Smooth muscle cell (in vitro differentiated cells): ENCODE measurements at regions not wholly inside any gene's neighbourhood (a gene's known extent, or its start where the extent isn't known, plus 50 kb on each side); places are given as distances from the start of the nearest gene placed in this dataset.

Source experiments
- DNase-seq: peaks from one replicate; lab custom pipeline; 2025; ENCODE audit not compliant: unreplicated experiment; lab: John Stamatoyannopoulos, UW
- H2AFZ ChIP-seq: fragments of 200-600 bp; sonication (generic); 2 replicates; pipeline ENCODE4 v1.6.0; 2016; ENCODE audit warnings: antibody characterized with exemption, low read depth, mild to moderate bottlenecking
- H3F3A ChIP-seq: fragments of 200-600 bp; sonication (generic); 2 replicates; pipeline ENCODE4 v1.6.0; 2017; ENCODE audit warnings: antibody characterized with exemption, low read depth
- H3K27ac ChIP-seq: fragments of 200-600 bp; sonication (generic); 2 replicates; pipeline ENCODE4 v1.5.1; 2016; ENCODE audit warnings: low read depth, mild to moderate bottlenecking
- H3K27me3 ChIP-seq: fragments of 200-600 bp; sonication (generic); 2 replicates; pipeline ENCODE4 v1.6.1; 2016; ENCODE audit warnings: low read depth, mild to moderate bottlenecking
- H3K36me3 ChIP-seq: fragments of 200-600 bp; sonication (generic); 2 replicates; pipeline ENCODE4 v1.5.1; 2016; ENCODE audit warnings: low read depth
- H3K4me1 ChIP-seq: fragments of 200-600 bp; sonication (generic); 2 replicates; pipeline ENCODE4 v1.5.1; 2016; ENCODE audit warnings: low read depth
- H3K4me2 ChIP-seq: fragments of 200-600 bp; sonication (generic); 2 replicates; pipeline ENCODE4 v1.6.0; 2016; ENCODE audit warnings: mild to moderate bottlenecking
- H3K4me3 ChIP-seq: fragments of 200-600 bp; sonication (generic); 2 replicates; pipeline ENCODE4 v1.5.1; 2016; ENCODE audit warnings: mild to moderate bottlenecking
- H3K79me2 ChIP-seq: fragments of 200-600 bp; sonication (generic); 2 replicates; pipeline ENCODE4 v1.6.0; 2016; ENCODE audit warnings: low read depth, mild to moderate bottlenecking
- H3K9ac ChIP-seq: fragments of 200-600 bp; sonication (generic); 2 replicates; pipeline ENCODE4 v1.6.0; 2016; ENCODE audit warnings: low read depth
- H3K9me3 ChIP-seq: fragments of 200-600 bp; sonication (generic); replicated peaks from 2 replicates; pipeline ENCODE4 v1.5.1; 2016; ENCODE audit warnings: low read depth
- H4K20me1 ChIP-seq: fragments of 200-600 bp; sonication (generic); 2 replicates; pipeline ENCODE4 v1.6.0; 2016; ENCODE audit warnings: low read depth
- CTCF ChIP-seq: fragments of 200-600 bp; sonication (generic); IDR thresholded peaks from 2 replicates; pipeline ENCODE4 v1.5.1; 2017; ENCODE audit warnings: borderline replicate concordance, mild to moderate bottlenecking, antibody characterized with exemption; ENCODE audit not compliant: insufficient read depth, poor library complexity, severe bottlenecking
- WGBS: methylation state at CpG from one replicate; pipeline ENCODE4 v1.1.7; 2016; ENCODE audit warnings: low lambda C conversion rate; 5-methylcytosine and 5-hydroxymethylcytosine counted together

GRCh38 chrX:139211568-139212182, 318.9 kb upstream of the F9 start:
- Histone ChIP-seq H3K27me3 (peaks cover 10% of the 10 kb centered on the region), H3K27ac (no peak overlapping the region), H3K79me2 (no peaks in the 10 kb centered on the region), H3K36me3 (no peaks in the 10 kb centered on the region), H3K4me3 (no peak overlapping the region), H3K9me3 (no peaks in the 10 kb centered on the region), H2AFZ (no peak overlapping the region), H3K4me2 (no peak overlapping the region), H3K4me1 (no peaks in the 10 kb centered on the region), H3K9ac (no peak overlapping the region), H4K20me1 (no peaks in the 10 kb centered on the region), H3F3A (no peaks in the 10 kb centered on the region)
- no peak for TF ChIP-seq CTCF
- DNase-seq = no peak
- 51% methylated on average over 7 of the region's 8 CpGs for WGBS

GRCh38 chrX:139209342-139209741, 321.2 kb upstream of the F9 start:
- no peak overlapping the region for H3K4me3 ChIP-seq
- peaks cover 28% of the 10 kb centered on the region for H3K27me3 ChIP-seq
- H2AFZ ChIP-seq = no peak overlapping the region
- H3K9me3 ChIP-seq = no peaks in the 10 kb centered on the region
- H3K36me3 ChIP-seq = no peaks in the 10 kb centered on the region
- 73% methylated on average over 5 of the region's 5 CpGs for WGBS
- H3K4me1 ChIP-seq = no peaks in the 10 kb centered on the region
- H3K4me2 ChIP-seq = no peak overlapping the region
- DNase-seq = no peak
- H4K20me1 ChIP-seq = no peaks in the 10 kb centered on the region
- H3F3A ChIP-seq = no peaks in the 10 kb centered on the region
- H3K27ac ChIP-seq = no peak overlapping the region
- no peak overlapping the region for H3K9ac ChIP-seq
- no peak for TF ChIP-seq CTCF
- no peaks in the 10 kb centered on the region for H3K79me2 ChIP-seq

GRCh38 chrX:139207655-139208054, 322.9 kb upstream of the F9 start:
- Histone ChIP-seq H3K4me2 (no peak overlapping the region), H3K79me2 (no peaks in the 10 kb centered on the region), H2AFZ (no peak overlapping the region), H3K4me3 (no peak overlapping the region), H3K36me3 (no peaks in the 10 kb centered on the region), H3F3A (no peaks in the 10 kb centered on the region), H3K27ac (no peak overlapping the region), H3K9ac (no peak overlapping the region), H4K20me1 (no peaks in the 10 kb centered on the region), H3K4me1 (no peaks in the 10 kb centered on the region), H3K9me3 (no peaks in the 10 kb centered on the region), H3K27me3 (peaks cover 40% of the 10 kb centered on the region)
- TF ChIP-seq CTCF = no peak
- DNase-seq = no peak

- WGBS = 33% methylated on average over 3 of the region's 3 CpGs
- Histone ChIP-seq H2AFZ (no peak overlapping the region), H3K27me3 (peaks cover 47% of the 10 kb centered on the region), H3F3A (no peaks in the 10 kb centered on the region), H3K9ac (no peak overlapping the region), H3K9me3 (no peaks in the 10 kb centered on the region), H3K27ac (no peak overlapping the region), H3K4me3 (no peak overlapping the region), H3K36me3 (no peaks in the 10 kb centered on the region), H4K20me1 (no peaks in the 10 kb centered on the region), H3K79me2 (no peaks in the 10 kb centered on the region), H3K4me2 (no peak overlapping the region), H3K4me1 (no peaks in the 10 kb centered on the region)
- no peak for TF ChIP-seq CTCF
- DNase-seq = no peak
Measured at GRCh38 chrX:139206914-139207313, 323.6 kb upstream of the F9 start.
